Skin epidermis (tissue), 12 donors: ENCODE measurements at regions not wholly inside any gene's neighbourhood (a gene's known extent, or its start where the extent isn't known, plus 50 kb on each side); places are given as distances from the start of the nearest gene placed in this dataset.

Source experiments
- H3K27ac ChIP-seq, 21 experiments: fragments of 200-600 bp; sonication (generic) in 11 of 21; one replicate each; pipeline ENCODE4 v1.5.0; 2020; ENCODE audit warnings: mild to moderate bottlenecking in 3 of 21, inconsistent platforms in 2 of 21, moderate library complexity in 2 of 21
- H3K4me3 ChIP-seq, 7 experiments: fragments of 200-600 bp; sonication (generic) in 2 of 7; one replicate each; pipeline ENCODE4 v1.5.0; 2020; ENCODE audit warnings: inconsistent platforms in 2 of 7, mild to moderate bottlenecking in 2 of 7, moderate library complexity in 1 of 7

DNA sequence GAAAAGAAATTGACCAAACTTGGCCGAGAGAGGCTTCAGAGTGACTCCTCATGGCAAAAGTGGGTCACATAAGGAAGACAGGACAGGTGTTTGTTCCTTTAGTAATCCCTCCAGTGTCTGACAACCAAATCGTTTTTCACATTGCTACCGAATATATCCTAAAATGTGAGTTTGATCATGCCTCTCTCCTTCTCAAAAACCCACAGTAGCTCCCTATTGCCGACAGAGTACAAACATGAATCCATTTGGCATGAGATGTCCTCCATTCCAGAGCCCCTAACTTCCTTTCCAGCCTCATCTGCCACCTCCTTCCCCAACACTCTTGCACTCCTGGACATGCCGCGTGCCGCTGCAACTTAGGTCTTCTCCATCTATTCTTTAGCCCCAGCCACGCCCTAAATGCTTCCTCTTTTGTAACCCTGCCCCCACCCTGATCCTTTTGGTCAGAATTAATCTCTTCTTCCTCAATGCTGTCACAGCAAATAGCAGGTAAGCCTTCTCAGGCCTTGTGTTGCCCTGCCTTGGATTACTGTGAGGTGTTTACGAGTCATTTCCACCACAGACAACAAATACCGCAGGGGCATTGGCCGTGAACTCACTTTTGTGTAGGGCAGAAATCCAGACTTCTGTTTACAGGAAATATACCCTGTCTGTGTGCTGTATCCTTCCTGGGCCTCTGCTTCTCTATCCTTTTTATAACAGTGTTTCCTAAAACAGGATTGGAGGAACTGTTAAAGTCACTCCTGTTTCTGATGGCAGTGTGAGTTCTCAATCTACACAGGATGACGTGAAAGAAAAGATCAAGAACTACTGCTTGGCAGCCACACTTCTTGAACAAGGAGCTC, 66.0 kb upstream of the FTH1 start:
- Histone ChIP-seq H3K27ac (peak overlapping the region in 2 of 21 experiments; percentile 25 to 30), H3K4me3 (no peak overlapping the region)

DNA sequence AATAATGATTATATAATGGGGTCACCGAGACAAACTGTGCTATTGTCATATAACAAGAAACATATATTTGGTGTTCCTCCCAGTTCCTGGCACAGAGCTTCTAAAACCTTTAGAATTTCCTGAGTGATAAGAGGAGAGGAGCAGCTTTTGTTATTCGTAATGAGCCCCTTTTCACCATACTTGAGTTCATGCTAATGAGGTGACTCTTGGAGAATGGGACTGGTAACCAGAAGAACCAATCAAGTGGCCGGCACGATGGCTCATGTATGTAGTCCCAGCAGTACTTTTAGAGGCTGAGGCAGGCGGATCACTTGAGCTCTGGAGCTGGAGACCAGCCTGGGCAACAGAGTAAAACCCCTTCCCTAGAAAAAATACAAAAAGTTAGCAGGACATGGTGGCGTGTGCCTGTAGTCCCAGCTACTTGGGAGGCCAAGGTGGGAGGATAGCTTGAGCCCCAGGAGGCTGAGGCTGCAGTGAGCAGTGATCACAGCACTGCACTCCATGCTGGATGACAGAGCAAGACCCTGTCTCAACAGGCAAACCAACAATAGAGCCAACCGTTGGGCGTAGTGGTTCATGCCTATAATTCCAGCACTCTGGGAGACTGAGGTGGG, 62.7 kb upstream of the FTH1 start:
- H3K27ac ChIP-seq: no peak overlapping the region
- H3K4me3 ChIP-seq: no peak overlapping the region

DNA sequence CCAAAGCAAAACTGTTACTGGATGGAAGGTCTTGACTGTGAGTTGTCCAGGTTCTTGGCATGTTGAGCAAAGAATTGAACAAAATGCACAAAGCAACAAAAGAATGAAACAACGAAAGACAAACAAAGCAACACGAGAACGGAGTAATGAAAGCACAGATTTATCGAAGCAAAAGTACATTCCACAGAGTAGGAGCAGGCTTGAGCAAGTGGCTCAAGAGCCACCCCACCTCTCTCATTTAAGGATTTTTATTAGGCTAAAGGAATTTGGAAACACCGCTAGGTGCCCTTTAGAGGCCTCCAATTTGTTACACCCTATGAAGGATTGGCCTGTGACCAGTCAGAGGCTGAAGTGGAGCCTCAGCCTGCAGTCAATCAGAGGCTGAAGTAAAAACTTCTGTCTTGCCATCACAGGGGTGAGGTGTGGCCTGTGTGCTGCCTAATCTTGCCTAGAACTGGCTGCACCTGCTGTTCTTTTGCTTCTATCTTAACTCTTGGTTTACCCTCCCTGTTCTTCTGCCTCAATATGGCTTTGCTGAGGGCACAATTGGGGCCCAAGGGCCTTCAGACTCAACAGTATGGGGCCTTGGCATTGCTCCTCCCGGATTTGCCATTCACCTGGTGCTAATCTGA, 59.4 kb upstream of the FTH1 start:
- Histone ChIP-seq H3K27ac (peak overlapping the region in 12 of 21 experiments; percentile 48 to 88 (median 80)), H3K4me3 (no peak overlapping the region)

DNA sequence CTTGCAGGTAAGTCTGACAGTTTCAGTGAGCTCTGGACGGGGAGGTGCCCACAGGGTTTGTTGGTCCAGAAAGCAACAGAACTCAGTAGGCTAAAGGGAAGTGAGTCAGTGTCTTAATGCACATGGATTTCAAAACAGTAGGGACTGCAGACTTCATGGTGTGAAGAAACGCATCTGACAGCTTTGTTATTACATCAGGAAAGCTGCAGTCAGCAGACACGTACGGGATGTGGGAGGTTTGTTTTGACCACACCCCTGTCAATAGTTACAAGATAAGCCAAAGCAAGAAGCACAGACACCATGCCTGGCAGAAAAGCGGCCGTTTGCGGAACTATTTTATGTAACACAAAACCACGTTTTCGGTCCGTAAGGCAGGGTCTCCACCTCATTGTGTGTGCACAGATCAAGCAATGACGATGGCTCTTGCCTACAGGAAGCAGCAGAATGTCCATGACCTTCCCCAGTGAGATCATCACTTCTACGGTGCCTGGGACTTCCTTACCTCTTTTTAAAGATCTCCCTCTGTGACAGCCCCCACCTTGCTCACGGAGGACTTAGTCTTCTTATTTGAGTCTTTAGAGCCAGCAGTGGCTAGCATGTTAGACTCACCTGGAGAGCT, 58.2 kb upstream of the FTH1 start:
- Histone ChIP-seq H3K4me3 (peak overlapping the region in 1 of 7 experiments; percentile 19), H3K27ac (peak overlapping the region in 20 of 21 experiments; percentile 22 to 89 (median 80))

GRCh38 chr11:62024936-62025486, 57.6 kb upstream of the FTH1 start:
- peak overlapping the region in 20 of 21 experiments; percentile 22 to 89 (median 80) for H3K27ac ChIP-seq
- H3K4me3 ChIP-seq: no peak overlapping the region

DNA sequence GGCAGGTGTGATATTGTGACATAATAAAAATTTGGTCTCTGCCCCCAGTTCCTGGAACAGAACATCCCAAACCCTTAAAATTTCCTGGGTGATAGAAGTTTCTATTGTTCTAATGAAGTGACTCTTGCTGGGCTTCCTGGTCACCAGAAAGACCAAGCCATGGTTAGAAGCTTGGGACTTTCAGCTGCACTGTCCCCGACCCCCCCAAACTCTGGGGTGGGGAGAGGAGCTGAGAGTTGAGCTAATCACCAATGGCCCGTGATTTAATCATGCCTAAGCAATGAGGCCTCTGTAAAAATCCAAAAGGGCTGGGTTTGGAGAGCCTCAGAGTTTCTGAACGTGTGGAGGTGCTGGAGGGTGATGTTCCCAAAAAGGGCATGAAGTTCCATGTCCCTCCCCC, 54.8 kb upstream of the FTH1 start:
- H3K27ac ChIP-seq: no peak overlapping the region
- no peak overlapping the region for H3K4me3 ChIP-seq

GRCh38 chr11:62020661-62021060, 53.2 kb upstream of the FTH1 start:
- no peak overlapping the region for H3K4me3 ChIP-seq
- no peak overlapping the region for H3K27ac ChIP-seq

- H3K27ac ChIP-seq: peak overlapping the region in 3 of 21 experiments; percentile 18 to 69 (median 22)
- H3K4me3 ChIP-seq: no peak overlapping the region
Observed at GRCh38 chr11:62018981-62019664, 51.7 kb upstream of the FTH1 start.

GRCh38 chr11:62017878-62018655, 50.6 kb upstream of the FTH1 start:
- no peak overlapping the region for H3K27ac ChIP-seq
- H3K4me3 ChIP-seq: no peak overlapping the region
